Psoas muscle (tissue), 7 donors: ENCODE measurements at regions not wholly inside any gene's neighbourhood (a gene's known extent, or its start where the extent isn't known, plus 50 kb on each side); places are given as distances from the start of the nearest gene placed in this dataset.

ENCODE experiments used
- ATAC-seq, 4 donors: fragments of 200-7000 bp; cut with Tn5 transposase; one replicate each; pipeline ENCODE4 v1.9.1; 2020; ENCODE audit warnings: moderate library complexity in 3 of 4, mild to moderate bottlenecking in 2 of 4
- DNase-seq, 2 donors: peaks; one replicate each; pipeline ENCODE4 v3.0.0-alpha.2; 2020
- H3K27ac ChIP-seq: fragments of 200-600 bp; one replicate; pipeline ENCODE4 v1.8.0; 2022
- H3K27me3 ChIP-seq, 3 donors: fragments of 200-600 bp in 1 of 3; one replicate each; pipeline versions ENCODE4 v1.6.1 to v1.8.0; 2013 to 2022; ENCODE audit warnings: low read length in 2 of 3, mild to moderate bottlenecking in 2 of 3, moderate library complexity in 1 of 3; ENCODE audit not compliant: insufficient read depth in 3 of 3
- H3K36me3 ChIP-seq, 2 donors: fragments of 200-600 bp in 1 of 2; one replicate each; pipeline versions ENCODE4 v1.6.1 to v1.8.0; 2013 to 2022; ENCODE audit warnings: low read depth in 1 of 2, mild to moderate bottlenecking in 1 of 2, moderate library complexity in 1 of 2; ENCODE audit not compliant: insufficient read depth in 1 of 2
- H3K4me1 ChIP-seq: fragments of 200-600 bp; one replicate; pipeline ENCODE4 v1.8.0; 2022
- H3K4me3 ChIP-seq: fragments of 200-600 bp; one replicate; pipeline ENCODE4 v1.8.0; 2022; ENCODE audit warnings: mild to moderate bottlenecking
- H3K9me3 ChIP-seq: fragments of 200-600 bp; one replicate; pipeline ENCODE4 v1.8.0; 2022
- CTCF ChIP-seq: fragments of 200-600 bp; IDR thresholded peaks from one replicate; pipeline ENCODE4 v1.8.0; 2022; ENCODE audit warnings: antibody characterized with exemption
- WGBS, 3 donors: extraction: QIAGEN DNeasy Blood & Tissue Kit; methylation state at CpG; one replicate each; pipeline versions ENCODE4 v1.1.6 to v1.1.7; 2013; 5-methylcytosine and 5-hydroxymethylcytosine counted together
- intact Hi-C, 2 donors: fragments of 100-400 bp; cut with DNase I; formaldehyde crosslinking; loops; one replicate each; pipeline versions ENCODE4 v1.11.0 to v1.14.2; 2022
- donor health status: healthy with polysubstance abuse.
- donor health status: DM: no; HTN: no; CAD: no; lungs with moderate emphysema.
- donor health status: Bipolar disorder and iron deficiency.
- donor health status: healthy.
- donor health status: DM: yes; HTN: yes; CAD: no.
- donor health status: DM: no; HTN: no; CAD: no.
- donor health status: DM: yes; HTN: yes; CAD: no.

- DNase-seq (no peak), ATAC-seq (no peak)
- no peak for TF ChIP-seq CTCF
- no peak overlapping the region for H3K27ac ChIP-seq
- no peaks in the 10 kb centered on the region for H3K9me3 ChIP-seq
- H3K27me3 ChIP-seq = no peaks in the 10 kb centered on the region
- 89 to 93% (median 90%) methylated on average over 11 of the region's 11 CpGs for WGBS, 3 donors
- intact Hi-C loops = no loop called here
- no peak overlapping the region for H3K4me3 ChIP-seq
- no peaks in the 10 kb centered on the region for H3K4me1 ChIP-seq
- no peaks in the 10 kb centered on the region for H3K36me3 ChIP-seq
These were observed 87.4 kb upstream of the PHYHIPL start for GRCh38 chr10:59088912-59089573.

- Histone ChIP-seq H3K4me1 (no peaks in the 10 kb centered on the region), H3K27ac (no peak overlapping the region), H3K4me3 (no peak overlapping the region), H3K9me3 (no peaks in the 10 kb centered on the region), H3K36me3 (no peaks in the 10 kb centered on the region), H3K27me3 (no peaks in the 10 kb centered on the region)
- ATAC-seq (no peak), DNase-seq (no peak)
- no peak for TF ChIP-seq CTCF
- 60 to 66% (median 62%) methylated on average over 3 of the region's 3 CpGs for WGBS, 3 donors
- intact Hi-C loops = no loop called here
These were observed 85.4 kb upstream of the PHYHIPL start for GRCh38 chr10:59090817-59091622.

DNA sequence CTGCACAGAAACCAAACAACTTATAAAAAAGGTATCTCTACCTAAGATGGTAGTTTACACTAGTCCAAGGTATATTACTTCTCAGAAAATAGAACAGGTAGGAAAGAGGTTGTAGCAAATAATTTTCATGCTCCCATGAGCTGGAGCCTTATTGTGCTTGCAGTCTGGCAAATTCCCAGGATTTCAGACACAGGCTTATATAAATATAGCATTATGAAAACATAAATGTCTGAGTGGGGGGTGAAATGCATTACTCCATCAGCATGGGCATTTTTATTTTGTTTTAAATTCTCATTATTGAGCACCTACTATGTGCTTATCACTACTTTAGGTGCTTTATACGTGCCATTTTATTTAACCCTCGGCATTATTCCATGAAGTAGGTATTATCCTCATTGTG, 83.0 kb upstream of the PHYHIPL start:
- TF ChIP-seq CTCF = no peak
- H3K27ac ChIP-seq = no peak overlapping the region
- no peak overlapping the region for H3K4me3 ChIP-seq
- H3K9me3 ChIP-seq = no peaks in the 10 kb centered on the region
- intact Hi-C loops = no loop called here
- no peak for DNase-seq
- H3K4me1 ChIP-seq = no peaks in the 10 kb centered on the region
- ATAC-seq = no peak
- WGBS, 3 donors = 87 to 96% (median 96%) methylated on average over 2 of the region's 2 CpGs
- H3K27me3 ChIP-seq = no peaks in the 10 kb centered on the region
- H3K36me3 ChIP-seq = no peaks in the 10 kb centered on the region

- H3K27me3 ChIP-seq = no peaks in the 10 kb centered on the region
- 76 to 96% (median 95%) methylated on average over 2 of the region's 2 CpGs for WGBS, 3 donors
- ATAC-seq (no peak), DNase-seq (no peak)
- intact Hi-C loops = no loop called here
- H3K9me3 ChIP-seq = no peaks in the 10 kb centered on the region
- H3K4me3 ChIP-seq = no peak overlapping the region
- no peak for TF ChIP-seq CTCF
- H3K36me3 ChIP-seq = no peaks in the 10 kb centered on the region
- H3K4me1 ChIP-seq = no peaks in the 10 kb centered on the region
- no peak overlapping the region for H3K27ac ChIP-seq
These were observed 79.8 kb upstream of the PHYHIPL start for GRCh38 chr10:59096631-59097030.
